Naive thymus-derived CD8-positive, alpha-beta T cell (primary cell): ENCODE measurements at regions not wholly inside any gene's neighbourhood (a gene's known extent, or its start where the extent isn't known, plus 50 kb on each side); places are given as distances from the start of the nearest gene placed in this dataset.

Source experiments
- ATAC-seq, 2 donors: fragments of 150-1000 bp; cut with Tn5 transposase in 1 of 2; sonication (Bioruptor Pico), chemical (Tn5 transposase) in 1 of 2; 1 replicate in 1 of 2; 2 replicates in 1 of 2; pipeline ENCODE4 v1.10.0; 2021; ENCODE audit warnings: mild to moderate bottlenecking in 2 of 2, moderate library complexity in 2 of 2
- POLR2A ChIA-PET: fragments of 350-600 bp; sonication (Branson Sonifier 250); formaldehyde crosslinking; loops from one replicate; lab custom pipeline; 2021; ENCODE audit warnings: antibody characterized with exemption; lab: Charles Lee
- DNase-seq, 10 donors: peaks; one replicate each; pipeline versions ENCODE4 v3.0.0 to v3.0.0-alpha.2; 2020 to 2022
- H3K27ac Mint-ChIP-seq, 10 donors: one replicate each; pipeline ENCODE4 v1.8.0; 2020 to 2022; ENCODE audit warnings: mild to moderate bottlenecking in 10 of 10, mixed read lengths in 10 of 10, moderate library complexity in 4 of 10, inconsistent platforms in 1 of 10
- H3K27me3 Mint-ChIP-seq, 5 donors: one replicate each; pipeline ENCODE4 v1.8.0; 2021 to 2022; ENCODE audit warnings: mixed read lengths in 5 of 5
- H3K36me3 Mint-ChIP-seq, 3 donors: one replicate each; pipeline ENCODE4 v1.8.0; 2020 to 2022; ENCODE audit warnings: mixed read lengths in 3 of 3, mild to moderate bottlenecking in 2 of 3, inconsistent platforms in 1 of 3
- H3K4me1 Mint-ChIP-seq, 4 donors: one replicate each; pipeline ENCODE4 v1.8.0; 2021 to 2022; ENCODE audit warnings: mixed read lengths in 4 of 4
- H3K4me3 Mint-ChIP-seq, 10 donors: one replicate each; pipeline ENCODE4 v1.8.0; 2020 to 2022; ENCODE audit warnings: mild to moderate bottlenecking in 10 of 10, mixed read lengths in 10 of 10, moderate library complexity in 6 of 10, inconsistent platforms in 1 of 10
- H3K9me3 Mint-ChIP-seq, 9 donors: one replicate each; pipeline ENCODE4 v1.8.0; 2020 to 2022; ENCODE audit warnings: mixed read lengths in 9 of 9, mild to moderate bottlenecking in 3 of 9, inconsistent platforms in 1 of 9, moderate library complexity in 1 of 9

DNA sequence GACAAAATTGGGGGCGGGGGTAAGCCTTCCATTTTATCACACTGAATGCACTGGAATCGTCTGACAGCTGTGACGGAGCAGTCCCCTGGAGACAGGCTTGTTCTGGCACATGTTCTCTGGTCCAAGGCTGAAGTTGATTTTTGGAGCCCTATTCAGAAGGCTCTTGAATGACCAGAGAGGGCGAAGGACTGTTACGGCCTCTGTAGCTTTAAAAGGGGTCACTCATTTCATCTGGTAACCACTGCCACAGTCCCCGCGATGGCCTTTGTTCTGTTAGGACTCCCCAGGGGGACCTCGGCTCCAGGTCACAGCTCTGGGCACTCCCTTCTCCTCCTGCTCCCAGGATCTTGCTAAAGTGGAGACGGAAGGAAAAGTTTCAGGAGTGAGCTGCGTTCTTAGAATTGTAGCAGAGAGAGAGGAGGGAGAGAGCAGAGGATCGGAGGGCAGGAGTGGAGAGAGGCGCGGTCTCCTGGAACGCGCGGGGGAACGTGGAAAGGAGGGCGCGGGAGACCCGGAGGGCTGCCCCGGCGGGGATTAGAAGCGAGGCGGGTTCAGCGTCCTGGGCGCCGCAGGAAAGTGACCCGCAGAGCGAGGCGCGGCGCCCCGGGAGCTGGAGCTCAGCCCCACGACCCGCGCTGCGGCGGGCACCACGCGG, 134.3 kb upstream of the MYO16 start:
- H3K9me3 Mint-ChIP-seq, result peaks cover 0 to 23% (median 3%) of the 10 kb centered on the region in 9 donors
- H3K27ac Mint-ChIP-seq, result no peak overlapping the region
- no peak for ATAC-seq
- peak overlapping the region in 9 of 10 donors; percentile 30 to 82 (median 70) for H3K4me3 Mint-ChIP-seq
- H3K36me3 Mint-ChIP-seq, result peaks cover 0 to 9% (median 0%) of the 10 kb centered on the region in 3 donors
- POLR2A ChIA-PET, result no interaction called here
- H3K4me1 Mint-ChIP-seq, result peaks cover 3 to 24% (median 12%) of the 10 kb centered on the region in 4 donors
- DNase-seq, result no peak
- H3K27me3 Mint-ChIP-seq, result peaks cover 27 to 51% (median 37%) of the 10 kb centered on the region in 5 donors

- POLR2A ChIA-PET, result no interaction called here
- peak in 1 of 2 donors; percentile 20 for ATAC-seq
These were observed 133.6 kb upstream of the MYO16 start for GRCh38 chr13:108495646-108496361.

GRCh38 chr13:108496362-108497210, 132.8 kb upstream of the MYO16 start:
- peak in 1 of 2 donors; percentile 42 for ATAC-seq
- peaks cover 3 to 24% (median 12%) of the 10 kb centered on the region in 4 donors for H3K4me1 Mint-ChIP-seq
- peak overlapping the region in 1 of 10 donors; percentile 3 for H3K27ac Mint-ChIP-seq
- POLR2A ChIA-PET, result no interaction called here
- peaks cover 23 to 66% (median 46%) of the 10 kb centered on the region in 5 donors for H3K27me3 Mint-ChIP-seq
- H3K9me3 Mint-ChIP-seq, result peaks cover 0 to 8% (median 0%) of the 10 kb centered on the region in 9 donors
- peak in 1 of 10 donors; percentile 12 for DNase-seq
- H3K4me3 Mint-ChIP-seq, result peak overlapping the region in 9 of 10 donors; percentile 43 to 78 (median 63)
- H3K36me3 Mint-ChIP-seq, result peaks cover 0 to 9% (median 0%) of the 10 kb centered on the region in 3 donors

More at GRCh38 chr13:108495646-108496361, 133.6 kb upstream of the MYO16 start:
- peak in 1 of 10 donors; percentile 12 for DNase-seq
- peaks cover 3 to 24% (median 12%) of the 10 kb centered on the region in 4 donors for H3K4me1 Mint-ChIP-seq
- H3K9me3 Mint-ChIP-seq, result peaks cover 0 to 16% (median 3%) of the 10 kb centered on the region in 9 donors
- H3K27me3 Mint-ChIP-seq, result peaks cover 25 to 58% (median 41%) of the 10 kb centered on the region in 5 donors
- peak overlapping the region in 7 of 10 donors; percentile 43 to 78 (median 64) for H3K4me3 Mint-ChIP-seq
- peak overlapping the region in 1 of 10 donors; percentile 3 for H3K27ac Mint-ChIP-seq
- H3K36me3 Mint-ChIP-seq, result peaks cover 0 to 9% (median 0%) of the 10 kb centered on the region in 3 donors

GRCh38 chr13:108500711-108501110, 128.7 kb upstream of the MYO16 start:
- H3K27ac Mint-ChIP-seq, result no peak overlapping the region
- ATAC-seq (no peak), DNase-seq (no peak)
- peaks cover 3 to 16% (median 9%) of the 10 kb centered on the region in 4 donors for H3K4me1 Mint-ChIP-seq
- H3K9me3 Mint-ChIP-seq, result peaks cover 0 to 4% (median 0%) of the 10 kb centered on the region in 9 donors
- no peak overlapping the region for H3K4me3 Mint-ChIP-seq
- peaks cover 0 to 4% (median 0%) of the 10 kb centered on the region in 3 donors for H3K36me3 Mint-ChIP-seq
- peaks cover 18 to 53% (median 36%) of the 10 kb centered on the region in 5 donors for H3K27me3 Mint-ChIP-seq
- POLR2A ChIA-PET, result no interaction called here

DNA sequence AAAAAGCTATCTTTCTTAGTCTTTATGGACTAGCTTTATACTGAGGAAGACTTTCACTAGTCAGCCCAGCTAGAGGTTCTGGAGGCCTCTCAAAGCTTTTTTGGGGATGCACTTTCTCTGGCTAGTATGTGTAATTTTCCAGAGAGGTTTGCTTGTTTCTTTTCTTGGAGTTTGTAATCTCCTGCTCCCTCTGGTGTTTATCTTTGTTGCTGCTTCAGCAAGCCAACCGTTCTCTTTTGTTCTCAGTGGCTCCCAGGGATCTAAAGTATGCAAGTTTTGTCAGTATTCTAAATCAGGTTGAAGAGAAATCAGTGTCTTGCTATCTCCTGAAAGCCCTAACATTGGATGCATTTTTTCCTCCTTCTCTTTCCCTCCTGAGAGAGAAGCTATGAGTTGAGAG, 121.1 kb upstream of the MYO16 start:
- H3K4me1 Mint-ChIP-seq, result no peaks in the 10 kb centered on the region
- H3K27me3 Mint-ChIP-seq, result no peaks in the 10 kb centered on the region
- peaks cover 0 to 3% (median 0%) of the 10 kb centered on the region in 3 donors for H3K36me3 Mint-ChIP-seq
- H3K4me3 Mint-ChIP-seq, result no peak overlapping the region
- POLR2A ChIA-PET, result interaction anchor here (0.6 kb wide), 1 partner anchor 32 kb away, joined by 4 read pairs; no protein-coding TSS in a partner anchor
- H3K9me3 Mint-ChIP-seq, result peaks cover 0 to 26% (median 4%) of the 10 kb centered on the region in 9 donors
- DNase-seq (peak in 1 of 10 donors; percentile 16), ATAC-seq (no peak)
- H3K27ac Mint-ChIP-seq, result no peak overlapping the region

DNA sequence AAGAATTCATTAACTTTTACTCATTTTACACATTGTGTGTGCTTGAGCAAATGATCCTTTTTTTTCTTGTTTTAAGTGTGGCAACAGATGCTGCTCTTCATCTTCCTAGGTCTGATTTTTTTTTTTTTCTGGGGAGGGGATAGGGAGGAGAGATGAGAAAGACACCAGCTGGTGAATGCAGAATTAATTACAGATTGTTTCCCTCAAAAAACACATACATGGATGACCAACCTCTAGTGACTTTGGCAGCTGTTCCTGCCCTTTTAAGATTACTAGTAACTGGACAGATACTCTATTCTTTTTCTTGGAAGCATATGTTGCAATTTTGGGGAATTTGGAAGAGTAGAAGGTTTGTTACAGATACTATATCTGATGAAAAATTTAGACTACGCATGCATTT, 103.6 kb upstream of the MYO16 start:
- no peak for DNase-seq
- no peaks in the 10 kb centered on the region for H3K4me1 Mint-ChIP-seq
- no peak for ATAC-seq
- no peak overlapping the region for H3K27ac Mint-ChIP-seq
- no peak overlapping the region for H3K4me3 Mint-ChIP-seq
- H3K36me3 Mint-ChIP-seq, result no peaks in the 10 kb centered on the region
- peaks cover 0 to 8% (median 0%) of the 10 kb centered on the region in 9 donors for H3K9me3 Mint-ChIP-seq
- peaks cover 7 to 29% (median 12%) of the 10 kb centered on the region in 5 donors for H3K27me3 Mint-ChIP-seq
- POLR2A ChIA-PET, result no interaction called here

GRCh38 chr13:108526286-108526685, 103.1 kb upstream of the MYO16 start:
- no peak overlapping the region for H3K4me3 Mint-ChIP-seq
- no peak overlapping the region for H3K27ac Mint-ChIP-seq
- peaks cover 0 to 8% (median 0%) of the 10 kb centered on the region in 9 donors for H3K9me3 Mint-ChIP-seq
- DNase-seq (no peak), ATAC-seq (no peak)
- POLR2A ChIA-PET, result no interaction called here
- H3K4me1 Mint-ChIP-seq, result peaks cover 0 to 1% (median 0%) of the 10 kb centered on the region in 4 donors
- H3K27me3 Mint-ChIP-seq, result peaks cover 5 to 29% (median 12%) of the 10 kb centered on the region in 5 donors
- H3K36me3 Mint-ChIP-seq, result no peaks in the 10 kb centered on the region

DNA sequence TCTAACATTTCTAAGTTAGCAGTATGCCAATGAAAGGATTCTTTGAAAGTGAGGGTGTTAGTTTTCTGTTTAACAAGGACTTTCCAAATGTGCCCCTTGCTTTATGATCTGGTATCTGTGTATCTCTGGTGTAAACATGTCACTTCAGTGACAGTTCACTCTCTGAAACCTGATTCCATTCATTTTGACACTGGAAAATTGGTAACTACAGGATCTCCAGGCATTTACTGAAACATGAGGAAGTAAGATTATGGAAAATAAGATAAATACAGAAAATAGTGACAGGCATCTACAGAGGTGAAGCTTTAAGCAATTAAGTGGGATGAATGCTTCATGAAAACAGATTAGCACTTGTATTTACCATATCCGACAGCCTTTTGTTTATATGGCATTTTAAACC, 101.6 kb upstream of the MYO16 start:
- POLR2A ChIA-PET, result no interaction called here
- Mint-ChIP-seq H3K27me3 (peaks cover 5 to 41% (median 10%) of the 10 kb centered on the region in 5 donors), H3K4me1 (peaks cover 0 to 2% (median 0%) of the 10 kb centered on the region in 4 donors), H3K9me3 (peaks cover 0 to 12% (median 0%) of the 10 kb centered on the region in 9 donors), H3K27ac (no peak overlapping the region), H3K4me3 (no peak overlapping the region), H3K36me3 (no peaks in the 10 kb centered on the region)
- no peak for DNase-seq
- ATAC-seq, result no peak

DNA sequence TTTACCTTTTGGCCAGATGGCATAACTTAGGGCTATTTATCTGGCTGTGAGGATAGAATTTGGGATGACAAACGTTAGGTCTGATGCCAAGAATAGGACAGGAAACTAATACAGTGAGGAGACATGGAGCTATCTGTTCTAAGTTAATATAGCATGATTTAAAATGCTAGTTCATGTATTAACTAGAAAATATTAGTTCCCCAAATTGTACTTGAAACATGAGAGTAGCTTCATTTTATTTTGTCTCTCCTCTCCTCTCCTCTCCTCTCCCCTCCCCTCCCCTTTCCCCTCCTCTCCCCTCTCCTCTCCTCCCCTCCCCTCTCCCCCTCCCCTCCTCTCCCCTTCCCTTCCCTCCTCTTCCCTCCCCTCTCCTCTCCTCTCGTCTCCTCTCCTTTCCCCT, 101.1 kb upstream of the MYO16 start:
- DNase-seq (no peak), ATAC-seq (no peak)
- Mint-ChIP-seq H3K9me3 (peaks cover 0 to 12% (median 0%) of the 10 kb centered on the region in 9 donors), H3K36me3 (no peaks in the 10 kb centered on the region), H3K4me1 (peaks cover 0 to 2% (median 0%) of the 10 kb centered on the region in 4 donors), H3K4me3 (no peak overlapping the region), H3K27me3 (peaks cover 5 to 39% (median 8%) of the 10 kb centered on the region in 5 donors), H3K27ac (no peak overlapping the region)
- POLR2A ChIA-PET, result no interaction called here

DNA sequence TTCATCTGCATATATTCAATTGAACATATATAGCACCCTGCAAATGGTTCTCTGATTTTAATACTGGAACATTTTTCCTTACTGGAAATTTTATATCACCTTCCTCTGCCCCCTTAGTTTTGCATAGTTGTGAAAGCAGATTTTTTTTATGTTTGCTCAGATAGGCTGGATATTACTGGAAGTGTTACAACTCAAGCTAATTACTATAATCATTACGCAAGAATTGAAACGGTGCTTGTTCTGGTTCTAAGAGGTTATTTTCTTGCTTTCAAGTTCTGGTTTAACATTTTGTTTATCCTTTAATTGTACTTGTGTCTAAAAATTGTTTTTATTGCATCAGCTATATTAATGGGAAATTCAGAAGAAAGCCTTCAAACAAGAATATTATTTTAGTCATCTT, 95.6 kb upstream of the MYO16 start:
- no peak for DNase-seq
- POLR2A ChIA-PET, result no interaction called here
- Mint-ChIP-seq H3K27ac (no peak overlapping the region), H3K27me3 (peaks cover 0 to 42% (median 19%) of the 10 kb centered on the region in 5 donors), H3K4me3 (no peak overlapping the region), H3K36me3 (no peaks in the 10 kb centered on the region), H3K9me3 (peaks cover 0 to 12% (median 0%) of the 10 kb centered on the region in 9 donors), H3K4me1 (peaks cover 0 to 2% (median 0%) of the 10 kb centered on the region in 4 donors)
- no peak for ATAC-seq

DNA sequence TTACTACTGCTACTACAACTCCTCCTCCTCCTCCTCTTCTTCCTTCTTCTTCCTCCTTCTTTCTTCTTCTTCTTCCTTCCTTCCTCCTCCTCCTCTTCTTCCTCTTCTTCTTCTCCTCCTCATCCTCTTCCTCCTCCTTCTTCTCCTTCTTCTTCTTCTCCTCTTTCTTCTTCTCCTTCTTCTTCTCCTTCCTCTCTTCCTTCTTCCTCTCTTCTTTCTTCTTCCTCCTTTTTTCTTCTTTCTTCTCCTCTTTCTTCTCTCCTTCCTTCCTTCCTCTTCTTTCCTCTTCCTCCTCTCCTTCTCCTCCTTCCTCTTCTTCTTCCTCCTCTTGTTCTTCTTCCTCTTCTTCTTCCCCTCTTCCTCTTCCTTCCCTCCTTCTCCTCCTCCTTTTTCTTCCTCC, 94.7 kb upstream of the MYO16 start:
- DNase-seq (no peak), ATAC-seq (no peak)
- H3K36me3 Mint-ChIP-seq, result no peaks in the 10 kb centered on the region
- no peak overlapping the region for H3K27ac Mint-ChIP-seq
- no peak overlapping the region for H3K4me3 Mint-ChIP-seq
- POLR2A ChIA-PET, result no interaction called here
- H3K27me3 Mint-ChIP-seq, result peaks cover 0 to 37% (median 23%) of the 10 kb centered on the region in 5 donors
- H3K4me1 Mint-ChIP-seq, result peaks cover 0 to 2% (median 0%) of the 10 kb centered on the region in 4 donors
- peaks cover 0 to 12% (median 0%) of the 10 kb centered on the region in 9 donors for H3K9me3 Mint-ChIP-seq

DNA sequence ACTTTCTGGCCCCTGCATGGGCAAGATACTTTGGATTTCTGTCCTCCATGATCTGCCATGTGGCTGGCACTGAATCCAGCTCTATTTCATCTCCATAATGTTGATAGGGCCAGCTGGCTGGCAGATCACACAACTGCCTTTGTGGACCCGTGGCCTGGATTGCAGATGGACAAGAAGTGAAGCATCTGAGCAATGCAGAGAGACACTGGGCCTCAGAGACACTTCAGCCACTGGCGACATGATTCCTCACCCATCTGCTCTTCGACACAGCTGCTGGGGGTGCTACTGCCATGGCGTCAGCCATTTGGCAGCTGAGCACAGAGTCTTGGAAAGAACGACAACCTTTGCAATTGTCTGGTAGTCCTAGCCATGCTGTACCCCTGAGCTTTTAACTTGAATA, 79.5 kb upstream of the MYO16 start:
- no peak overlapping the region for H3K27ac Mint-ChIP-seq
- H3K27me3 Mint-ChIP-seq, result peaks cover 0 to 24% (median 2%) of the 10 kb centered on the region in 5 donors
- H3K36me3 Mint-ChIP-seq, result no peaks in the 10 kb centered on the region
- DNase-seq (no peak), ATAC-seq (no peak)
- POLR2A ChIA-PET, result no interaction called here
- H3K4me3 Mint-ChIP-seq, result no peak overlapping the region
- no peaks in the 10 kb centered on the region for H3K4me1 Mint-ChIP-seq
- peaks cover 0 to 24% (median 4%) of the 10 kb centered on the region in 9 donors for H3K9me3 Mint-ChIP-seq
